Kidney (tissue), 13 donors: ENCODE measurements at regions not wholly inside any gene's neighbourhood (a gene's known extent, or its start where the extent isn't known, plus 50 kb on each side); places are given as distances from the start of the nearest gene placed in this dataset.

Experiments used
- DNase-seq, 5 donors: peaks; one replicate each; pipeline ENCODE4 v3.0.0-alpha.2; 2013 to 2020
- FAIRE-seq: peaks from 2 replicates; lab custom pipeline; 2012; peaks lifted over from hg19 to GRCh38; lab: Jason Lieb, UNC
- H3K27ac ChIP-seq, 2 donors: one replicate each; pipeline ENCODE4 v1.7.0; 2013; ENCODE audit warnings: low read depth in 2 of 2, low read length in 2 of 2, inconsistent platforms in 1 of 2
- H3K27me3 ChIP-seq: one replicate; pipeline ENCODE4 v1.7.1; 2013; ENCODE audit warnings: low read length, inconsistent platforms; ENCODE audit not compliant: control insufficient read depth, insufficient read depth
- H3K36me3 ChIP-seq, 3 donors: one replicate each; pipeline versions ENCODE4 v1.7.0 to v1.7.1; 2013; ENCODE audit warnings: low read length in 3 of 3, control low read depth in 1 of 3, inconsistent platforms in 1 of 3; ENCODE audit not compliant: insufficient read depth in 3 of 3, control insufficient read depth in 2 of 3
- H3K4me1 ChIP-seq, 3 donors: one replicate each; pipeline versions ENCODE4 v1.7.0 to v1.7.1; 2013; ENCODE audit warnings: low read length in 3 of 3, inconsistent platforms in 1 of 3, low read depth in 1 of 3; ENCODE audit not compliant: control insufficient read depth in 2 of 3, insufficient read depth in 2 of 3
- H3K4me3 ChIP-seq, 3 donors: one replicate each; pipeline versions ENCODE4 v1.7.0 to v1.8.1; 2013; ENCODE audit warnings: low read length in 3 of 3, control low read depth in 1 of 3, inconsistent platforms in 1 of 3
- H3K9ac ChIP-seq, 3 donors: one replicate each; pipeline versions ENCODE4 v1.7.0 to v1.7.1; 2013; ENCODE audit warnings: low read length in 3 of 3, control low read depth in 1 of 3, inconsistent platforms in 1 of 3
- H3K9me3 ChIP-seq, 3 donors: one replicate each; pipeline versions ENCODE4 v1.7.0 to v1.7.1; 2013; ENCODE audit warnings: low read length in 3 of 3, control low read depth in 1 of 3, inconsistent platforms in 1 of 3; ENCODE audit not compliant: control insufficient read depth in 2 of 3, insufficient read depth in 1 of 3
- CTCF ChIP-seq: IDR thresholded peaks from 3 replicates; pipeline ENCODE4 v1.5.1; 2012; ENCODE audit warnings: mild to moderate bottlenecking, moderate library complexity, borderline replicate concordance; ENCODE audit not compliant: insufficient read depth; ENCODE audit errors: extremely low read depth
- intact Hi-C: fragments of 100-400 bp; cut with DNase I; formaldehyde crosslinking; loops from one replicate; pipeline ENCODE4 v1.11.1; 2022
- donor health status: control.
- donor health status: control.
- donor health status: control.
- donor health status: control.
- donor health status: control.
- donor health status: DM: yes; HTN: yes; CAD: no.
- donor health status: Normal renal cell carcinoma (clear cell type).

- no peak for TF ChIP-seq CTCF
- H3K36me3 ChIP-seq: no peaks in the 10 kb centered on the region
- FAIRE-seq (no peak), DNase-seq (no peak)
- H3K4me3 ChIP-seq: no peak overlapping the region
- no peaks in the 10 kb centered on the region for H3K27me3 ChIP-seq
- intact Hi-C loops: no loop called here
- H3K27ac ChIP-seq: no peak overlapping the region
- no peaks in the 10 kb centered on the region for H3K9me3 ChIP-seq
- H3K4me1 ChIP-seq: no peaks in the 10 kb centered on the region
- H3K9ac ChIP-seq: no peak overlapping the region
These were observed 423.4 kb downstream of the ZEB2 start for GRCh38 chr2:144096531-144096930.

- no peak for TF ChIP-seq CTCF
- Histone ChIP-seq H3K4me1 (no peaks in the 10 kb centered on the region), H3K27me3 (no peaks in the 10 kb centered on the region), H3K9me3 (no peaks in the 10 kb centered on the region), H3K27ac (no peak overlapping the region), H3K4me3 (no peak overlapping the region), H3K36me3 (no peaks in the 10 kb centered on the region), H3K9ac (no peak overlapping the region)
- FAIRE-seq (no peak), DNase-seq (no peak)
- intact Hi-C loops: no loop called here
These were observed 425.3 kb downstream of the ZEB2 start for GRCh38 chr2:144094408-144095151.

- no peak for FAIRE-seq
- intact Hi-C loops: no loop called here
- no peaks in the 10 kb centered on the region for H3K4me1 ChIP-seq
These were observed 428.3 kb downstream of the ZEB2 start for GRCh38 chr2:144091622-144092021.

More at GRCh38 chr2:144091622-144092021, 428.3 kb downstream of the ZEB2 start:
- no peak for DNase-seq
- Histone ChIP-seq H3K27me3 (no peaks in the 10 kb centered on the region), H3K36me3 (no peaks in the 10 kb centered on the region), H3K4me3 (no peak overlapping the region), H3K9ac (no peak overlapping the region), H3K9me3 (no peaks in the 10 kb centered on the region), H3K27ac (no peak overlapping the region)
- no peak for TF ChIP-seq CTCF
